Midbrain (tissue), 1 donor: ENCODE measurements at regions not wholly inside any gene's neighbourhood (a gene's known extent, or its start where the extent isn't known, plus 50 kb on each side); places are given as distances from the start of the nearest gene placed in this dataset.
A peak's percentile ranks its signal among the peaks of the same experiment; 100 is the strongest.
"Not testable (repeated sequence)": the region's sequence is repeated elsewhere in the genome, so short reads cannot be mapped to it uniquely, and the experiment has no call there.

Source experiments
- DNase-seq: peaks from one replicate; lab custom pipeline; 2025; lab: John Stamatoyannopoulos, UW

DNA sequence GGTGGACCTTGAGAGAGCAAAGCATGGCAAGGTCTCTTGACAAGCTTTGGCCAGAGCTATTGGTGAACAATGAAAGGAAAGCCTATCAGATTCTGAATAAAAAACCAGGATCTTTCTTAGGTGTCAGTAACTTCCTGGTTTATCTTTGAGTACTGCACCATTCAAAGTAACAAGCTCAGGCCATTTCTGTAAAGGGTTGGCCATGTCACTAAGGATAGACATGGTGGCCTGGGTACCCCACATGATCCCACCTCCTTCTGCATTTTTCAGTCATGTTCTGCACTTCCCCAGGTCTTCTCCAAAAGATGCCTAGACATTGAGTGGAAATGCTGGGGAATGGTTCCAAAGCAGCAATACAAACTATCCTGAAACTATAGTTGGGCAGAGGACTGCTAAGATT, 242.0 kb downstream of the ARHGAP12 start:
- no peak for DNase-seq

GRCh38 chr10:31683682-31684081, 244.9 kb downstream of the ARHGAP12 start:
- no peak for DNase-seq

GRCh38 chr10:31679936-31680335, 248.7 kb downstream of the ARHGAP12 start:
- DNase-seq = no peak

DNA sequence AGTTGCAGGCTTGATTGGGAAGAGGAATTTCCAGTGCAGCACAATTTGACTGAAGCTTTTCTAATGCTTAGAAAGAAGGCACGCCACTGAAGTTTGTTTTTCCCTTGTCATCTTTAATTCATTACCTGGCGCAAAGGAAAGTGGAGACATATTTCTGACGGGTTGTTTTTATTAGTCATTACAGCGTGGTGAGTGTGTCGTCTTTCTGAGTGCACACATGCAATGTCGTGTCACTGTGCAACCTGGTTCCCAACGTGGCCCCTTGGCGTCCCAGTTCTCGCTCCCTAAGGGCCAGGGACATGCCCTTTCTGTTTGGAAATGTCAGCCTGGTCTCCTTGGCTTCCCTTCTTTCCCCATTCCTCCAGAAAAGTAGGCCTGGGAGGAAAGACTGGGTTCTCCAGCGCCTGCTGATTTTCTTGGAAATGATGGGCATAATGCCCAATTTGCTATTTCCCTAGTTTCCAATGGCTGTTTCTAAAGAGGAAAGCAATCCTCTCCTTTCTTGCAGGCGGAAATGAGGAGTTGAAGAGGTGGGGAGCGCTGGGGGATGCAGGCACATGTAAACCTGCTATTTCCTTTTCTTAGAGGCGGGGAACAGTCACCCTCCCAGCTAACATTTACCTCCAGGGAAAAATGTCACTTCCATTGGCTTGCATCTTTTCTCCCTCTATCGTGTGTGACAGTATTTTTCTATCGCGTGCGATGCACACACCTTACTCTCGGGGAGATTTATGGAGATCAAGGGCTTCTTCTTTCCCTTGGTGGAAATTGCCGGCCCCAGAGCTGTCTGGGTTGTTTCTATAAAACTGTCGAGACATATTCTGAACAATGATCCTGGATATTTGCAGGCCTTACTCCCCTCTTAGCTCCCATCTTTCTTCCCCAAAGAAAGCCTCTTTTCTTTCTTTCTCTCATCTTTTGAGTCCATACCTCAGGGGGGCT, 249.8 kb downstream of the ARHGAP12 start:
- no peak for DNase-seq

DNA sequence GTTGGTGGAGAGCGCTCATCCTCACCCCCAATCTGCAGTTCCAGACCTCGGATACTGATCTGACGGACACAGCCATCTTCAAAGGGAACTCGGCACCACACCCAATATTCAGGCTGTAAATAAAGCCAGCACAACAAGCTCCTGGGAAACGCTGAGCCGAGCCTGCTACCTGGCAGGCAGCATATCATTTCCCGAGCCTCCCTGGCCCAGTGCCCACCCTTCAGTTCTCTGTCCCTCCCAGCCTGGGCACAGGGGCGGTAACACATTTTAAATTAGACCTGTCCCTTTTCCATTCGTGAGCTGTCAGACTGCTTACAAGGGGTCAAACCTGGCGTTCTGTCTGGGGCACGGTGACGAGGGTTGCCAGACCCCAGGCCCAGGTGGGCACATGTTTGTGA, 250.5 kb downstream of the ARHGAP12 start:
- DNase-seq = no peak

DNA sequence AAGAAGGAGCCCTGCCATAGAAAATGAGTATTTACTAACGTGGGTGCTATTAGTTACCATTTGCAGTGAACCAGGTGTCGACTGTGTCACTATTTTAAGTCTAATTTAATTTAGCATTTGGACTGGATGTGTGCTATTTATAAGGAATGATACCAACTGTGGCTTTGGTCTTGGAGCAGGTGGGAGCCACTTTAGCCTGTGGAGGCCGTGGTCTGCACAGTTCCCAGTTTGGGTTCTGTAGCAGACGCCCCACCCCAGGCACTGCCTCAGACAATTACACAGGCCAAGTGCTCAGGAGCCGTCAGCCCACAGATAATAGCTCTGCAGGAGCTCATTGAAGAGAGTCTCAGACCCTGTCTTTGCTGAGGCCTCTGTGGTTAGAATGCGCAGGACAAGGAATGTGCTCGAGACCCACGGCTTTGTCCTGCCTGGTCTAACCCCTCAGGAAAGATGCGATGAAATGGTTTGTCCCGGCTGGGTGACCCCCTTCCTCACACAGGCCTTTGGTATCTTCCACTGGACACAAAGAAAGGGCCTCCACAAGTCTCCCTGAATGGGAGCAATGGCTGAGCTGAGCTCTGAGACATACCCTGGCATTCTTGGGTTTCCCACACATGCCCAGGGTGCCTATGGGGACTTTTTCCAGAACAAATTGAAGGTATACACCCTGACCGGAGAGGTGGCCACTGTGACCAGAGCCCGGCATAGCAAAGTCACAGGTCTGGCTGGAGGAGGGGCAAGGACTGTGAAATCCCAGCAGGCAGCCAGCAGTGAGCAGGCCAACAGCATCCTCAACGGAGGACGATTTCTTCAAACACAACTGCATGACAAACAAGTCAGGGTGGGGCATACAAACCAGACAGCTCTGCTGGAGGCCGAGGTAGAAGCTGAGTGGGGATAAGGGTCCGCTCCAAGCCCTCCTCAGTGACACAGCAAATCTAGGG, 251.2 kb downstream of the ARHGAP12 start:
- DNase-seq = no peak

DNA sequence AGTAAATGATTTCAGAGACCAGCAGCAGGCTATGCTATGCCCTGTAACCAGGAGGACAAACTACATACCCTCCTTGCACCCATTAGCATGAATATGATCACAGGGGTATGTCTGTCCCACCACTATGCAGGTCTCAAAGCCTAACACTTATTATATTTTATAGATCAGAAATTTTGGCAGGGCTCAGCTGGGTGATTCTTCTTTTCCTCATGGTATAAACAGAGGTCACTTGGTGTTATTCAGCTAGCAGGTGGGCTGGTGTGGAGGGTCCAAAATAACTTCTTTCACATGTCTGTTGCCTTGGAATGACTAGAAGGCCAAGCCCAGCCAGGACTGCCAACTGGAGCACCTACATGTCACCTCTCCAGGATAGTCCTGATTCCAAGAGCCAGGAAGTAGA, 252.9 kb downstream of the ARHGAP12 start:
- DNase-seq = no peak

GRCh38 chr10:31669357-31669756, 259.3 kb downstream of the ARHGAP12 start:
- DNase-seq = peak; percentile 69

DNA sequence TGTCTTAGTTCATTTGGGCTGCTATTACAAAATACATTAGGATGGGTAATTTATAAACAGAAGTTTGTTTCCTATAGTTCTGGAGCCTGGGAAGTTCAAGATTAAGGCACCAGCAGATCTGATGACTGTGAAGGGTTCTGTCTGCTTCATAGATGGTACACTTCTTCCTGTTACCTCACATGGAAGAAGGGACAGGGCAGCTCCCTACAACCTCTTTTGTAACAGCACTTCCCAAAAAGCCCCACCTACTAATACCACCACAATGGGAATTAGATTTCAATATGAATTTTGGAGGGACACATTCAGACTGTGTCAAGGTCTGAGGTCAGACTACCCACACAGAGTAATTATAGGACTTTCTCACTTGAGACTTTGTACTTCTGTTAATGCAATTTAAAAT, 260.3 kb downstream of the ARHGAP12 start:
- DNase-seq = no peak

GRCh38 chr10:31665764-31666279, 262.8 kb downstream of the ARHGAP12 start:
- DNase-seq = not testable (repeated sequence)

DNA sequence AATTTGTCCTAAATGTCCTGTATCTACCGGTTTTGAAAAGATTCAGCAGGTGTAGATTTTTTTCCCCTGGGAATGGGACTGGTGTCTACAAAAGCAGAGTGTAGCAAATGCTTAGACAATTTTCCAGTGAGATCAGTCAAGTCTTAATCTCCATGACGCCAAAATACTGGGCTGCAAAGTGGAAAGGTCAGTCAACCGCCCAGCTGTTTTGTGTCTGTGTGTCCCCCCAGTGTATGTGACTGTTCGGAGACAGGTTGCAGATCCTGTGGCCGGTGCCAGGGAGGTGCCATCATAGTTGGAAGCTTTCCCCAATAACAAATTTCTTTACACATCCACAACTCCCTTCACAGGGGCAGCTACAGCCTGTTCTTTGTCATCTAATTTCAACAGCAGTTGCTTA, 263.8 kb downstream of the ARHGAP12 start:
- no peak for DNase-seq

DNA sequence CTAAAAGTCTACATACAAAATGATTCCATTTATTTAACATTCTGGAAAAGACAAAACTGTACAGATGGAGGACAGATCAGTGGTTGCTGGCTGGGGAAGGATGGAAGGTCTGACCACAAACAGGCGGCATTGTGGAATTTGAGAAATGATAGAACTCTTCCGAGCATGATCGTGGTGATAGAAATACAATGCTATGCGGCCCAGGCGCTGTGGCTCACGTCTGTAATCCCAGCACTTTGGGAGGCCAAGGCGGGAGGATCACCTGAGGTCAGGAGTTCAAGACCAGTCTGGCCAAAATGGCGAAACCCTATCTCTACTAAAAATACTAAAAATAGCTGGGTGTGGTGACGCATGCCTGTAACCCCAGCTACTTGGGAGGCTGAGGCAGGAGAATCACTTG, 264.6 kb downstream of the ARHGAP12 start:
- not testable (repeated sequence) for DNase-seq

DNA sequence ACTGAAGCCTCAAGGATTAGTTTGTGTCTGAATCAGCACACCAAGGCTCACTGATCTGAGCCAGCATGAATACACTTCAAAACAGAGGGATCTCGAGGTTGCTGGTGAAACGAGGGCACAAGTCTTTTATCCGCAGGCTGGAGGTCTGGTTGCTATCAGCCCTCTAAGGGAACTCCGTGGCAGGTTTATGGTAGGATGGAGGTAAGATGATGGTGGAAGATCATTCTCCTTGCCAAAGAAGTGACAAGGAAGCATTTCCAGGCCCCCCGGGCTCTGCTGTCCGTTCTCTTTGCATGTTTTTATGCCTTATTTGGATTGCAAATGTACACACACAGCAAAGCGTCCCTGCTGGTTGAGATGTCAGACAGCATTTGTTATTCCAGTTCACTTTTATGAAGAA, 268.3 kb downstream of the ARHGAP12 start:
- DNase-seq = no peak

- no peak for DNase-seq
Observed at GRCh38 chr10:31659665-31660064, 269.0 kb downstream of the ARHGAP12 start.

DNA sequence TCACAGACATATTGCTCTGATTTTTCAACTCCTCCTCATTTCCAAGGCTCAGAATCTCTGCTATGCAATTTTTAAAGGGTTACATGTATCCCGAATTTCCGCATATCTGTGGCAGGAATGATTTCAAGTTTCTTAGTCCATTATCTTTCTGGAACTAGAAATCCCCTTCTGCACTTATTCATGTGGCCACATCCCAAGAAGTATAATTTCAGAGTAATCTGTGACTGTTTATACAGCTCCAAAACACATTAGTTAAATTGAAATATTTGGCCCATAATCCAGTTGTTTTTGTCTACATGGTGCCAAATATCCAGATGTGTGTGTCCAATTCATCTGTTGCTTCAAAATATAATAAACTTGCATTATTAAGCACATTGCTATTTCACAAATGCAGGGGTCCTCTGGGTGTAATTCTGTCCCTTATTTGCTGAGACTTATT, 271.2 kb downstream of the ARHGAP12 start:
- DNase-seq = no peak

GRCh38 chr10:31656851-31657433, 271.7 kb downstream of the ARHGAP12 start:
- DNase-seq = no peak

- DNase-seq = no peak
Observed at GRCh38 chr10:31652038-31652437, 276.6 kb downstream of the ARHGAP12 start.

DNA sequence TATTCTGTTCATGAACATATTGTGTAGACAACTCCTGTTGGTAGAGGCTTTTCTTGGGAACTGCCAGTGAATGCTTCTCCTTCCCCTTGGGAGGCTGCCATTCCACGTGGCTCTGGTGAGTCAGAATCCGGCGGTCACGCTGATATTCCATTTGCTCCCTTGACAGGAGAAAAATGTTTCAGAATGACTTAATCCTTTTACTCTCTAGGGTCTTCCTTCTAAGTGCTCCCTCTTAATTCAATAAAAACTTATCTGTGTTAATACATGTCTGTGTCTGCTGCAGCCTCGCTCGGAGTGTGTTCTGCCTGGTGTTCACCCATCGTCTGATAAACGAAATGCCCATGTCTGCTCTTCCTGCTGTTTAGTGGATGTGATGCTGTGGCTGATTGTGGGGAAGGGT, 278.6 kb downstream of the ARHGAP12 start:
- no peak for DNase-seq

DNA sequence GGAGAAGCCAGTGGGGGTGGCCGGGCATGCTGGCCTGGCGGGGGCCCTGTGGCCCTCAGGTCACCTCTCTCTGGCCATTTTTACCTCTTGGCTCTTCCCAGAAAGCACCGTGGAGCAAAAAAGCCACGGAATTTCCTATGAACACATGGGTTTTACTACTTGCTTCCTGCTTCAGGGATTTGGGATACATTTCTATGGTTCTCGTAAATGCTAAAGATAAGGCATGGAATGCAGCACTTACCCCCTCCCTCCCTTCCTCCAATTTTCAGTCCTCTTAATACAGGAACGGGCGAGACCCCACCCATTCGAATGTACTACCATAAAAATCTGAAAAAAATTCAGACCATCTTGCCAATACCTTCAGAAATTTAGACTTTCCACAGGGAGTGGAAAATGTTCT, 279.7 kb downstream of the ARHGAP12 start:
- no peak for DNase-seq

GRCh38 chr10:31647861-31648260, 280.8 kb downstream of the ARHGAP12 start:
- DNase-seq = no peak

GRCh38 chr10:31646519-31646918, 282.1 kb downstream of the ARHGAP12 start:
- DNase-seq = no peak

- DNase-seq = no peak
Observed at GRCh38 chr10:31645786-31646185, 282.8 kb downstream of the ARHGAP12 start.
